GM19023 (cell line): ENCODE measurements at regions not wholly inside any gene's neighbourhood (a gene's known extent, or its start where the extent isn't known, plus 50 kb on each side); places are given as distances from the start of the nearest gene placed in this dataset.
"Not testable (repeated sequence)": the region's sequence is repeated elsewhere in the genome, so short reads cannot be mapped to it uniquely, and the experiment has no call there.

Experiments
- ATAC-seq: cut with Tn5 transposase; IDR thresholded peaks from one replicate; pipeline ENCODE4 v1.9.1; 2021; ENCODE audit warnings: mild to moderate bottlenecking, moderate library complexity; ENCODE audit not compliant: unreplicated experiment

- ATAC-seq = no peak
These were observed 361.8 kb upstream of the UBE2E3 start for GRCh38 chr2:180618570-180618969.

- ATAC-seq = no peak
These were observed 365.6 kb upstream of the UBE2E3 start for GRCh38 chr2:180614776-180615175.

- ATAC-seq = no peak
These were observed 370.6 kb upstream of the UBE2E3 start for GRCh38 chr2:180609626-180610340.

- ATAC-seq = no peak
These were observed 372.8 kb upstream of the UBE2E3 start for GRCh38 chr2:180607514-180608049.

- ATAC-seq = no peak
These were observed 376.3 kb upstream of the UBE2E3 start for GRCh38 chr2:180604077-180604476.

- no peak for ATAC-seq
These were observed 379.4 kb upstream of the UBE2E3 start for GRCh38 chr2:180601016-180601415.

- no peak for ATAC-seq
These were observed 380.6 kb upstream of the UBE2E3 start for GRCh38 chr2:180599804-180600203.

- no peak for ATAC-seq
These were observed 383.2 kb upstream of the UBE2E3 start for GRCh38 chr2:180597179-180597578.

- no peak for ATAC-seq
These were observed 384.0 kb upstream of the UBE2E3 start for GRCh38 chr2:180596453-180596852.

- no peak for ATAC-seq
These were observed 388.5 kb upstream of the UBE2E3 start for GRCh38 chr2:180591947-180592346.

GRCh38 chr2:180591093-180591781, 389.2 kb upstream of the UBE2E3 start:
- not testable (repeated sequence) for ATAC-seq

- no peak for ATAC-seq
These were observed 396.8 kb upstream of the UBE2E3 start for GRCh38 chr2:180583441-180584140.

- no peak for ATAC-seq
These were observed 401.0 kb upstream of the UBE2E3 start for GRCh38 chr2:180579388-180579787.

- no peak for ATAC-seq
These were observed 402.0 kb upstream of the UBE2E3 start for GRCh38 chr2:180578441-180578840.

GRCh38 chr2:180577567-180577966, 402.8 kb upstream of the UBE2E3 start:
- no peak for ATAC-seq

GRCh38 chr2:180573951-180574350, 406.5 kb upstream of the UBE2E3 start:
- no peak for ATAC-seq

GRCh38 chr2:180572346-180572745, 408.1 kb upstream of the UBE2E3 start:
- no peak for ATAC-seq

GRCh38 chr2:180571559-180571958, 408.8 kb upstream of the UBE2E3 start:
- no peak for ATAC-seq

GRCh38 chr2:180570864-180571263, 409.5 kb upstream of the UBE2E3 start:
- ATAC-seq = no peak

- no peak for ATAC-seq
These were observed 416.4 kb upstream of the UBE2E3 start for GRCh38 chr2:180564051-180564450.

GRCh38 chr2:180562378-180562777, 418.0 kb upstream of the UBE2E3 start:
- ATAC-seq = no peak

- ATAC-seq = no peak
These were observed 420.6 kb upstream of the UBE2E3 start for GRCh38 chr2:180559771-180560170.
